Stimulated activated naive B cell treated with anti-CD40 and anti-IgM and Interleukin-4, amounts not matched to agents 10 μg/mL and 1 μg/mL and 100 μg/mL, for 72 hours (primary cell): ENCODE measurements at regions not wholly inside any gene's neighbourhood (a gene's known extent, or its start where the extent isn't known, plus 50 kb on each side); places are given as distances from the start of the nearest gene placed in this dataset.

ENCODE experiments used
- ATAC-seq, 2 donors: fragments of 150-1000 bp; cut with Tn5 transposase; replicated peaks; 2 replicates each; pipeline ENCODE4 v1.10.0; 2021; ENCODE audit warnings: moderate library complexity in 1 of 2
- DNase-seq: peaks from one replicate; pipeline ENCODE4 v3.0.0; 2021
- H3K27ac Mint-ChIP-seq: one replicate; pipeline ENCODE4 v1.8.0; 2022; ENCODE audit warnings: mild to moderate bottlenecking, mixed read lengths
- H3K27me3 Mint-ChIP-seq, 2 donors: one replicate each; pipeline ENCODE4 v1.8.0; 2022; ENCODE audit warnings: mixed read lengths in 2 of 2
- H3K36me3 Mint-ChIP-seq, 2 donors: one replicate each; pipeline ENCODE4 v1.8.0; 2022; ENCODE audit warnings: mixed read lengths in 2 of 2, mild to moderate bottlenecking in 1 of 2
- H3K4me1 Mint-ChIP-seq, 2 donors: one replicate each; pipeline ENCODE4 v1.8.0; 2022; ENCODE audit warnings: mixed read lengths in 2 of 2, mild to moderate bottlenecking in 1 of 2
- H3K4me3 Mint-ChIP-seq, 2 donors: one replicate each; pipeline ENCODE4 v1.8.0; 2022; ENCODE audit warnings: mild to moderate bottlenecking in 2 of 2, mixed read lengths in 2 of 2, moderate library complexity in 1 of 2
- H3K9me3 Mint-ChIP-seq, 2 donors: one replicate each; pipeline ENCODE4 v1.8.0; 2022; ENCODE audit warnings: mixed read lengths in 2 of 2, mild to moderate bottlenecking in 1 of 2

GRCh38 chr11:92768121-92768840 lies 201.2 kb upstream of the MTNR1B start:
- H3K27ac Mint-ChIP-seq = no peak overlapping the region
- H3K4me1 Mint-ChIP-seq = peaks cover 13 to 40% of the 10 kb centered on the region in 2 donors
- no peaks in the 10 kb centered on the region for H3K9me3 Mint-ChIP-seq
- DNase-seq (no peak), ATAC-seq (no peak)
- no peak overlapping the region for H3K4me3 Mint-ChIP-seq
- H3K36me3 Mint-ChIP-seq = no peaks in the 10 kb centered on the region
- peaks cover 17 to 19% of the 10 kb centered on the region in 2 donors for H3K27me3 Mint-ChIP-seq

GRCh38 chr11:92769112-92769511 lies 200.3 kb upstream of the MTNR1B start:
- H3K27me3 Mint-ChIP-seq = peaks cover 16 to 19% of the 10 kb centered on the region in 2 donors
- DNase-seq (no peak), ATAC-seq (no peak)
- H3K4me3 Mint-ChIP-seq = no peak overlapping the region
- H3K9me3 Mint-ChIP-seq = no peaks in the 10 kb centered on the region
- H3K36me3 Mint-ChIP-seq = no peaks in the 10 kb centered on the region
- peaks cover 13 to 40% of the 10 kb centered on the region in 2 donors for H3K4me1 Mint-ChIP-seq
- no peak overlapping the region for H3K27ac Mint-ChIP-seq

GRCh38 chr11:92770419-92770818 lies 199.0 kb upstream of the MTNR1B start:
- Mint-ChIP-seq H3K27ac (no peak overlapping the region), H3K27me3 (peaks cover 16 to 19% of the 10 kb centered on the region in 2 donors), H3K36me3 (no peaks in the 10 kb centered on the region), H3K9me3 (no peaks in the 10 kb centered on the region), H3K4me3 (no peak overlapping the region), H3K4me1 (peaks cover 13 to 32% of the 10 kb centered on the region in 2 donors)
- ATAC-seq (no peak), DNase-seq (no peak)

- Mint-ChIP-seq H3K27ac (no peak overlapping the region), H3K4me1 (peaks cover 9 to 26% of the 10 kb centered on the region in 2 donors), H3K4me3 (no peak overlapping the region), H3K9me3 (no peaks in the 10 kb centered on the region), H3K27me3 (peaks cover 11 to 19% of the 10 kb centered on the region in 2 donors), H3K36me3 (no peaks in the 10 kb centered on the region)
- DNase-seq (no peak), ATAC-seq (no peak)
These were observed 198.5 kb upstream of the MTNR1B start for GRCh38 chr11:92770981-92771380.

GRCh38 chr11:92771701-92772100 lies 197.8 kb upstream of the MTNR1B start:
- ATAC-seq = peak in 1 of 2 donors; percentile 4
- DNase-seq = no peak
- no peak overlapping the region for H3K27ac Mint-ChIP-seq
- no peak overlapping the region for H3K4me3 Mint-ChIP-seq
- H3K4me1 Mint-ChIP-seq = peaks cover 7 to 25% of the 10 kb centered on the region in 2 donors
- H3K9me3 Mint-ChIP-seq = no peaks in the 10 kb centered on the region
- no peaks in the 10 kb centered on the region for H3K36me3 Mint-ChIP-seq
- peaks cover 9 to 17% of the 10 kb centered on the region in 2 donors for H3K27me3 Mint-ChIP-seq

- Mint-ChIP-seq H3K4me3 (no peak overlapping the region), H3K27ac (no peak overlapping the region), H3K9me3 (no peaks in the 10 kb centered on the region), H3K27me3 (peaks cover 0 to 9% of the 10 kb centered on the region in 2 donors), H3K36me3 (no peaks in the 10 kb centered on the region), H3K4me1 (peaks cover 7 to 20% of the 10 kb centered on the region in 2 donors)
- DNase-seq (no peak), ATAC-seq (peak; percentile 62)
These were observed 194.3 kb upstream of the MTNR1B start for GRCh38 chr11:92775003-92775676.

- H3K27me3 Mint-ChIP-seq = no peaks in the 10 kb centered on the region
- H3K36me3 Mint-ChIP-seq = no peaks in the 10 kb centered on the region
- peak; percentile 85 to 89 for ATAC-seq
- H3K4me1 Mint-ChIP-seq = peaks cover 4 to 11% of the 10 kb centered on the region in 2 donors
- H3K27ac Mint-ChIP-seq = peak overlapping the region; percentile 63
- no peak for DNase-seq
- no peak overlapping the region for H3K4me3 Mint-ChIP-seq
- no peaks in the 10 kb centered on the region for H3K9me3 Mint-ChIP-seq
These were observed 192.8 kb upstream of the MTNR1B start for GRCh38 chr11:92776676-92777075.

- ATAC-seq = no peak
- DNase-seq = no peak
- H3K36me3 Mint-ChIP-seq = no peaks in the 10 kb centered on the region
- H3K27ac Mint-ChIP-seq = no peak overlapping the region
- H3K27me3 Mint-ChIP-seq = no peaks in the 10 kb centered on the region
- no peaks in the 10 kb centered on the region for H3K9me3 Mint-ChIP-seq
- H3K4me3 Mint-ChIP-seq = no peak overlapping the region
- peaks cover 4 to 10% of the 10 kb centered on the region in 2 donors for H3K4me1 Mint-ChIP-seq
These were observed 189.7 kb upstream of the MTNR1B start for GRCh38 chr11:92779746-92780145.

- Mint-ChIP-seq H3K27me3 (no peaks in the 10 kb centered on the region), H3K36me3 (no peaks in the 10 kb centered on the region), H3K4me3 (no peak overlapping the region), H3K9me3 (no peaks in the 10 kb centered on the region), H3K27ac (no peak overlapping the region), H3K4me1 (peaks cover 4 to 10% of the 10 kb centered on the region in 2 donors)
- DNase-seq (no peak), ATAC-seq (no peak)
These were observed 188.3 kb upstream of the MTNR1B start for GRCh38 chr11:92781151-92781550.

- Mint-ChIP-seq H3K36me3 (no peaks in the 10 kb centered on the region), H3K27ac (no peak overlapping the region), H3K4me1 (no peaks in the 10 kb centered on the region), H3K27me3 (no peaks in the 10 kb centered on the region), H3K9me3 (no peaks in the 10 kb centered on the region), H3K4me3 (no peak overlapping the region)
- DNase-seq = no peak
- ATAC-seq = no peak
These were observed 186.6 kb upstream of the MTNR1B start for GRCh38 chr11:92782806-92783205.

- no peaks in the 10 kb centered on the region for H3K36me3 Mint-ChIP-seq
These were observed 185.1 kb upstream of the MTNR1B start for GRCh38 chr11:92784331-92784730.

GRCh38 chr11:92787638-92788037 lies 181.8 kb upstream of the MTNR1B start:
- no peak for ATAC-seq
- no peaks in the 10 kb centered on the region for H3K36me3 Mint-ChIP-seq
- no peak overlapping the region for H3K4me3 Mint-ChIP-seq
- DNase-seq = no peak
- no peaks in the 10 kb centered on the region for H3K9me3 Mint-ChIP-seq
- no peaks in the 10 kb centered on the region for H3K27me3 Mint-ChIP-seq
- H3K4me1 Mint-ChIP-seq = no peaks in the 10 kb centered on the region
- H3K27ac Mint-ChIP-seq = no peak overlapping the region

More at GRCh38 chr11:92784331-92784730, 185.1 kb upstream of the MTNR1B start:
- H3K27me3 Mint-ChIP-seq = no peaks in the 10 kb centered on the region
- no peak for ATAC-seq
- no peak overlapping the region for H3K4me3 Mint-ChIP-seq
- DNase-seq = no peak
- no peaks in the 10 kb centered on the region for H3K4me1 Mint-ChIP-seq
- H3K27ac Mint-ChIP-seq = no peak overlapping the region
- no peaks in the 10 kb centered on the region for H3K9me3 Mint-ChIP-seq

GRCh38 chr11:92789761-92790160 lies 179.7 kb upstream of the MTNR1B start:
- Mint-ChIP-seq H3K27me3 (no peaks in the 10 kb centered on the region), H3K4me1 (no peaks in the 10 kb centered on the region), H3K4me3 (no peak overlapping the region), H3K9me3 (no peaks in the 10 kb centered on the region), H3K27ac (no peak overlapping the region), H3K36me3 (no peaks in the 10 kb centered on the region)
- DNase-seq = no peak
- ATAC-seq = no peak

GRCh38 chr11:92790366-92790765 lies 179.1 kb upstream of the MTNR1B start:
- DNase-seq (no peak), ATAC-seq (no peak)
- no peaks in the 10 kb centered on the region for H3K36me3 Mint-ChIP-seq
- H3K9me3 Mint-ChIP-seq = peaks cover 0 to 2% of the 10 kb centered on the region in 2 donors
- H3K27ac Mint-ChIP-seq = no peak overlapping the region
- no peaks in the 10 kb centered on the region for H3K27me3 Mint-ChIP-seq
- H3K4me3 Mint-ChIP-seq = no peak overlapping the region
- no peaks in the 10 kb centered on the region for H3K4me1 Mint-ChIP-seq
